NOMO-1 treated with DMSO at 0.1 percent for 48 hours (cell line): ENCODE measurements at regions not wholly inside any gene's neighbourhood (a gene's known extent, or its start where the extent isn't known, plus 50 kb on each side); places are given as distances from the start of the nearest gene placed in this dataset.

ENCODE experiments used
- DNase-seq: peaks from one replicate; lab custom pipeline; 2025; ENCODE audit not compliant: unreplicated experiment; lab: John Stamatoyannopoulos, UW

- no peak for DNase-seq
Observed at GRCh38 chr2:41965173-41965908, 82.5 kb upstream of the PKDCC start.

- DNase-seq: no peak
Observed at GRCh38 chr2:41965909-41966295, 81.9 kb upstream of the PKDCC start.

GRCh38 chr2:41966431-41966893, 81.4 kb upstream of the PKDCC start:
- no peak for DNase-seq

- peak; percentile 57 for DNase-seq
Observed at GRCh38 chr2:41966920-41967319, 80.9 kb upstream of the PKDCC start.

- DNase-seq: no peak
Observed at GRCh38 chr2:41967476-41968181, 80.2 kb upstream of the PKDCC start.

GRCh38 chr2:41968182-41968578, 79.6 kb upstream of the PKDCC start:
- no peak for DNase-seq

GRCh38 chr2:41970988-41971660, 76.7 kb upstream of the PKDCC start:
- no peak for DNase-seq

GRCh38 chr2:41972179-41972578, 75.6 kb upstream of the PKDCC start:
- DNase-seq: no peak

- DNase-seq: no peak
Observed at GRCh38 chr2:41972819-41973218, 75.0 kb upstream of the PKDCC start.

- no peak for DNase-seq
Observed at GRCh38 chr2:41973871-41974270, 74.0 kb upstream of the PKDCC start.

- no peak for DNase-seq
Observed at GRCh38 chr2:41981417-41981816, 66.4 kb upstream of the PKDCC start.

GRCh38 chr2:41985573-41986095, 62.2 kb upstream of the PKDCC start:
- no peak for DNase-seq

- DNase-seq: no peak
Observed at GRCh38 chr2:41989501-41990180, 58.2 kb upstream of the PKDCC start.

GRCh38 chr2:41990245-41990644, 57.6 kb upstream of the PKDCC start:
- DNase-seq: no peak

- no peak for DNase-seq
Observed at GRCh38 chr2:41990688-41991087, 57.1 kb upstream of the PKDCC start.

GRCh38 chr2:41992056-41992642, 55.7 kb upstream of the PKDCC start:
- DNase-seq: no peak

- DNase-seq: no peak
Observed at GRCh38 chr2:41992671-41993434, 55.0 kb upstream of the PKDCC start.

- DNase-seq: no peak
Observed at GRCh38 chr2:41993435-41993925, 54.3 kb upstream of the PKDCC start.

GRCh38 chr2:41994233-41994637, 53.6 kb upstream of the PKDCC start:
- no peak for DNase-seq

GRCh38 chr2:41994661-41995060, 53.2 kb upstream of the PKDCC start:
- DNase-seq: no peak
